HAP-1 (cell line): ENCODE measurements at regions not wholly inside any gene's neighbourhood (a gene's known extent, or its start where the extent isn't known, plus 50 kb on each side); places are given as distances from the start of the nearest gene placed in this dataset.

ENCODE experiments used
- DNase-seq, 2 experiments: peaks; one replicate each; pipeline ENCODE4 v3.0.0-alpha.2; 2016 to 2020; ENCODE audit warnings: low spot score in 2 of 2
- H3K27me3 ChIP-seq: fragments of 250-450 bp; sonication (Bioruptor Pico); 2 replicates; pipeline ENCODE4 v1.5.1; 2020; ENCODE audit warnings: low read depth, mild to moderate bottlenecking, moderate library complexity
- H3K36me3 ChIP-seq: fragments of 250-450 bp; sonication (Bioruptor Pico); replicated peaks from 2 replicates; pipeline ENCODE4 v1.5.1; 2020; ENCODE audit warnings: mild to moderate bottlenecking
- H3K4me1 ChIP-seq: fragments of 250-450 bp; sonication (Bioruptor Pico); 2 replicates; pipeline ENCODE4 v1.5.1; 2020; ENCODE audit warnings: mild to moderate bottlenecking
- H3K4me3 ChIP-seq: fragments of 250-450 bp; sonication (Bioruptor Pico); 2 replicates; pipeline ENCODE4 v1.5.1; 2020; ENCODE audit warnings: mild to moderate bottlenecking, moderate library complexity
- H3K9me3 ChIP-seq: fragments of 250-450 bp; sonication (Bioruptor Pico); 2 replicates; pipeline ENCODE4 v1.5.1; 2020; ENCODE audit warnings: mild to moderate bottlenecking, moderate library complexity
- in situ Hi-C: fragments of 300-500 bp; cut with MboI; formaldehyde crosslinking; loops from 3 replicates; pipeline ENCODE4 v1.14.3; 2020; ENCODE audit warnings: low sequenced_read_pairs, inconsistent platforms, mixed read lengths

DNA sequence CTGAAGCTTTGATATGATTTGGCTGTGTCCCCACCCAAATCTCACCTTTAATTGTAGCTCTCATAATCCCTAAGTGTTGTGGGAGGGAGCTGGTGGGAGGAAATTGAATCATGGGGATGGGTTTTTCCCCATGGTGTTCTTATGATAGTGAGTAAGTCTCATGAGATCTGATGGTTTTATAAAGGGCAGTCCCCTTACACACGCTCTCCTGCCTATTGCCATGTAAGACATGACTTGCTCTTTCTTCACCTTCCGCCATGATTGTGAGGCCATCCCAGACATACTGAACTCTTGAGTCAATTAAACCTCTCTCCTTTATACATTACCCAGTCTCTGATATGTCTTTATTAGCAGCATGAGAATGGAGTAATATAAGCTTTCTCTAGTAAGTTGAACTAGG lies 261.9 kb downstream of the HLX start:
- no peaks in the 10 kb centered on the region for H3K36me3 ChIP-seq
- no peak for DNase-seq
- no peaks in the 10 kb centered on the region for H3K4me1 ChIP-seq
- H3K27me3 ChIP-seq, result no peaks in the 10 kb centered on the region
- H3K9me3 ChIP-seq, result no peaks in the 10 kb centered on the region
- in situ Hi-C loops, result no loop called here
- no peak overlapping the region for H3K4me3 ChIP-seq

DNA sequence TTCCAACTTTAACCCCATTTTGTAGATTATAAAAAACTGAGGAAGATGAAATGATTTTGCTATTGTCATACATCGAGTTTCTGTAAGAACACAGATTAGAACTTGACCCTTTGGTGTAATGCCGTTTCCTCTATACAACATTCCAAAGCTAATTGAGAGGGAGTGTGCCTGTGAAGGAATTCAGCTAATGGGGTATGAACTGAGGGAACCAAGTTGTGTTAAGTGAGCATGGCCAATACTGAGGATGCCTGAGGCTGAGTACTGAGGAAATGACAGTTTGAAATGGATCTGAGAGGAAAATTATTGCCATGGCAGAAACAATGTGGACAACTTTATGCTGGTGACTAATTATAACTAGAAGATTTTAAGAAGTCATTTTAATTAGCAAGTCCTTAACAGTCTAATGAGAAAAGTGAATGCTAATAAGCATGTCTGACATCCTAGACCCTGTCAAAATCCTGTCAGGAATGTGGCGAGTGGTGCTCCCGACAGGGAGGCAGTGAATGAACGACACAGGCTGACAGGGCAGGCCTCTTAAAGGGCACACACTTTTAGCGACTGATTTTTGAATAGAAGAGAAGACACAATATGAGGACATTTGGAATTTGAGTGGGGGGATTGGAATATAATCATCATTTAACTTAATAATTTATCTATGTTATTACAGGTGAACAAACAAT lies 262.5 kb downstream of the HLX start:
- H3K27me3 ChIP-seq, result no peaks in the 10 kb centered on the region
- in situ Hi-C loops, result no loop called here
- H3K36me3 ChIP-seq, result no peaks in the 10 kb centered on the region
- no peak overlapping the region for H3K4me3 ChIP-seq
- H3K9me3 ChIP-seq, result no peaks in the 10 kb centered on the region
- DNase-seq, result no peak
- no peaks in the 10 kb centered on the region for H3K4me1 ChIP-seq

DNA sequence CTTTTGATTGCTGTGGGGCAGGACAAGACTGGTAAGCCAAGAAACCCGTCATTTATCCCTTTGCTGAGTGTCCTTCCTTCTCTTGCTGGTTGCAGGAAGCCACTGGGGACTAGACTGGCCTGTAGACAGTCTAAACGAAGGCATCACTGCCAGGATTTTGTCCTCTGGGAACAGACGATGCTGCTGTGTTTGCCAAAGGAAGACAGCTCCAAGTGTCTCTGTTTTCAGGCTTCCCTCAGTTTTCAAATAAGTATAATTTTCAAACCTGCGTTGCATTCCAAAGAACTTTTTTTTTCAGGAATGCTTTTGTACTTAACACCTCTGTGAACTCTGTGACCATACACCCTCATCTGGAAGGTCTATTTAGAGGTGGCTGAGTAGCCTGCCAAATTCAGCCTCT lies 269.4 kb downstream of the HLX start:
- in situ Hi-C loops, result no loop called here
- Histone ChIP-seq H3K9me3 (no peaks in the 10 kb centered on the region), H3K4me1 (no peaks in the 10 kb centered on the region), H3K36me3 (no peaks in the 10 kb centered on the region), H3K4me3 (no peak overlapping the region), H3K27me3 (no peaks in the 10 kb centered on the region)
- no peak for DNase-seq

DNA sequence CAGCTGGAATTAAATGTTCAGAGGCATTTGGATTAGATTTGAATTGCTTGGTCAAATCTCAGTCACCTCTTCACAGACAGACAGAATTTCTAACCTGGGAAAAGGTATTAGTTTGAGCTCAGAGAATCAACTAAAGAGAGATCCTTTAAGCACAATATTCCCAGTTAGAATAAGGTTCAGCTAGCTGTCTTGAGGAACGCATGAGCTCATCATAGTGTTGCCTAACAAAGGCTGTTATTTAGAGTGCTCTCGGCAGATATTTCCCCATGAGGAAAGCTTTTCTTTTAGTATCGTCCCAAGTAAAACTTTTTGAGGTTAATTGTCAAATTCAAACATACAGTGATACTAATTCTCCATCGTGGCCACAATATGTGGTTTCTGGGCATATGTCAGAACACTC lies 269.9 kb downstream of the HLX start:
- no peaks in the 10 kb centered on the region for H3K4me1 ChIP-seq
- no peak overlapping the region for H3K4me3 ChIP-seq
- no peaks in the 10 kb centered on the region for H3K27me3 ChIP-seq
- H3K9me3 ChIP-seq, result no peaks in the 10 kb centered on the region
- in situ Hi-C loops, result no loop called here
- H3K36me3 ChIP-seq, result no peaks in the 10 kb centered on the region
- no peak for DNase-seq

DNA sequence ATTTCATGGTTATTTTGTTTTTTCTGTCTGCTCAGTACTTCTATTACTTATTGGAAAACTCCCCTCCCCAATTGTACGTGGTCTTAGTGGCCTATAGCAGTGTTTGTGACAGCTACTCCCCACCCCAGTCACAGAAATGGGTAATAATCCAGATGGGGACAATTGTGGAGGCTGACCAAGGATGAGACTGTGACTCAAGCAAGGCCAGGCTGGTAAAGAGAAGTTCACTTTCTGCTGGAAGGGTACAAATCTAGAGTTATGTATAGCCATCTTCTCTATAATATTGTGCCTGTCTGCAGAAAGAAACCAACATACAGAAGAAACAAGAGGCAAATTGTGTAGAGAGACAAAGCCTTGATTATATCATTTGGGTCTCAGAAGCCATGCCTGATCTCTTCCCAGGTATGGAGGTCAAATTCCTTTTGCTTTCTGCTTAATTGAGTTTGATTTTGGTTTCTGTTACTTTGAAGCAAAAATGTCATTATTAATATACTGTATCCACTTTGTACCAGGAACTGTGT lies 270.4 kb downstream of the HLX start:
- in situ Hi-C loops, result no loop called here
- no peaks in the 10 kb centered on the region for H3K9me3 ChIP-seq
- DNase-seq, result no peak
- H3K36me3 ChIP-seq, result no peaks in the 10 kb centered on the region
- no peaks in the 10 kb centered on the region for H3K27me3 ChIP-seq
- H3K4me1 ChIP-seq, result no peaks in the 10 kb centered on the region
- H3K4me3 ChIP-seq, result no peak overlapping the region

DNA sequence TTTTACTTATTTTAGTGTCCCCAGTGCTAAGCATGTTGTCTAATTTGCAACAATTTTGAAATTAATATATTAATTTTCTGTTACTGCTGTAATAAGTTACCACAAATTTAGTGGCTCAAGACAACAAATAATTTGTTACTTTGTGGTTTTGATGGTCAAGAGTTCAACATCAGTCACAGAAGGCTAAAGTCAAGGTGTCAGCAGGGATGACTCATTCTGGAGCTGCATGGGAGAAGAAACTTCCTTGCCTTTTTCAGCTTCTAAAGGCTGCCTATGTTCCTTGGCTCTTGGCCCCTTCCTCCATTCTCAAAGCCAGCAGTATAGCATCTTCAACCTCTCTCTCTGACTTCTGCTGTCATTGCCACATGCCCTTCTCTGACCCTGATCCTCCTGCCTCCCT lies 271.8 kb downstream of the HLX start:
- H3K36me3 ChIP-seq, result no peaks in the 10 kb centered on the region
- H3K4me3 ChIP-seq, result no peak overlapping the region
- no peaks in the 10 kb centered on the region for H3K4me1 ChIP-seq
- H3K9me3 ChIP-seq, result no peaks in the 10 kb centered on the region
- in situ Hi-C loops, result no loop called here
- H3K27me3 ChIP-seq, result no peaks in the 10 kb centered on the region
- DNase-seq, result no peak

DNA sequence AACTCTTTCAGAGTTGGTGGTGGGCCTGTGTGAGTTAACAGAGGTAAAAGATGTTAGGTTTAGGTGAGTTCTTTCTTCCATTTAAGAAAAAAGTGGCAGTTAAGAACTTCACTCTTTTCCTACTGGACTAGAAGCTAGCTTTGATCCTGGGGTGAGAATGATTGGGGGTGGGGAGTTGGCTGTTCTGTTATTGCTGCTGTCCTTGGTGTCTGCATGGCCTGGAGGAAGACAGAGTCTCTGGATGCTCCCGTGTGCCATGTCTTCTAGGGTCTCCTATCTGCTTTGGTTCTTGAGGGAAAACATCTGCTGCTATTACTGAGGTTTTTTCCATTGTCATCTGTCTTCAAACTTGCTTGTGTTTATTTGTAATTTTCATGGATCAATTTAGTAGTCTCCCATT lies 275.7 kb downstream of the HLX start:
- no peaks in the 10 kb centered on the region for H3K36me3 ChIP-seq
- H3K4me3 ChIP-seq, result no peak overlapping the region
- no peaks in the 10 kb centered on the region for H3K9me3 ChIP-seq
- H3K4me1 ChIP-seq, result no peaks in the 10 kb centered on the region
- H3K27me3 ChIP-seq, result no peaks in the 10 kb centered on the region
- in situ Hi-C loops, result no loop called here
- DNase-seq, result no peak

DNA sequence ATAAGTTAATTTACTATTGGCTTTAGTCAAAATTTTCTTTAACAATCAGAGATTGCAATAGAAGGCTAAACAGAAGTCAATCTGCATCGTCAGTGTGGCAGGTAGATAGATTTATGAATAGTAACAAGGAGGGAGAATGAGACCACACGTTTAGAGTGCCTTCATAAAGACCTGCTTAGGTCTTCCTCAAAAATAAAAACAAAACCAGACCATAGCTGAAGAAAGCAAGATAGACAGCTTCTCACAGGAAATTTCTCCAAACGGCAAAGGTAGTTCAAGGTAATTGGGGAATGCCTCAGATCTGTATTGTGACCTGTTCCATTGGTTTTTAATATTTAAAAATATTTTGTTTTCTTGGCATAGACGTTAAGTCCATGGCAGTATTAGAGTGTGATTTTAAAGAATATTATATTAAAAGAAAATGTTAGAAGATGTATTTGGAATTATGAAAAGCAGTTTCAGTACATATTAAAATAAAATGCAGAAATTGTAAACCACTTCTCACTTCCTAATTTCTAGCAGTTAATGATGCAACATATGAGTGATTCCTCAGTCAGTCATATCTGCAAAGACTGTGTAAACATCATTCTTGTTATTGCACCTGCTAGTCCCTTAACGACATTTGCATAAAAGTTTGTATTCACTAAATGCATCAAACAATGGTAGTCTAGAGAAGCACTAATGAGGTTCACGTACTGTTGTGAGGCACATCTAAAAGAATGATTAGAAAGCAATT lies 278.0 kb downstream of the HLX start:
- no peak for DNase-seq
- Histone ChIP-seq H3K4me3 (no peak overlapping the region), H3K4me1 (no peaks in the 10 kb centered on the region)

DNA sequence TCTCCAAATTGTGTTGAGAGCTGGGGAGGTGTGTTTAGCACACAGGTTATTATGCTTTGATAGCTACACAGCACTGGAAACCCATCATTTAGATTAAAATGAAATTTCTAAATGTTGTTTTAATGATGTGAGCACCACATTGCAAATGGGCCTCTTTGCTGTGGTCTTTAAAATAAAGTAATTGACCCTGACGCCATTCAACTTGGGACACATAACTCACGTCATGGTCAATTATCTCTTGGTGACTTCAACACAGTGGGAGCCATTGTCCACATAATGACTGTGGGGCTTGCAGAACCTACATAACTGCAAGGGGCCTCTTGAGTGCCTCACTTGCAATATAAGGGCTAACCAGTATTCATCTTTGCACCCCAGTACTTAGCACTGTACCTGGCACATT lies 280.4 kb downstream of the HLX start:
- Histone ChIP-seq H3K27me3 (no peaks in the 10 kb centered on the region), H3K9me3 (no peaks in the 10 kb centered on the region), H3K4me3 (no peak overlapping the region), H3K36me3 (no peaks in the 10 kb centered on the region), H3K4me1 (no peaks in the 10 kb centered on the region)
- in situ Hi-C loops, result no loop called here
- DNase-seq, result no peak

More for the DNA sequence above, 278.0 kb downstream of the HLX start:
- no peaks in the 10 kb centered on the region for H3K9me3 ChIP-seq
- in situ Hi-C loops, result no loop called here
- no peaks in the 10 kb centered on the region for H3K27me3 ChIP-seq
- no peaks in the 10 kb centered on the region for H3K36me3 ChIP-seq

DNA sequence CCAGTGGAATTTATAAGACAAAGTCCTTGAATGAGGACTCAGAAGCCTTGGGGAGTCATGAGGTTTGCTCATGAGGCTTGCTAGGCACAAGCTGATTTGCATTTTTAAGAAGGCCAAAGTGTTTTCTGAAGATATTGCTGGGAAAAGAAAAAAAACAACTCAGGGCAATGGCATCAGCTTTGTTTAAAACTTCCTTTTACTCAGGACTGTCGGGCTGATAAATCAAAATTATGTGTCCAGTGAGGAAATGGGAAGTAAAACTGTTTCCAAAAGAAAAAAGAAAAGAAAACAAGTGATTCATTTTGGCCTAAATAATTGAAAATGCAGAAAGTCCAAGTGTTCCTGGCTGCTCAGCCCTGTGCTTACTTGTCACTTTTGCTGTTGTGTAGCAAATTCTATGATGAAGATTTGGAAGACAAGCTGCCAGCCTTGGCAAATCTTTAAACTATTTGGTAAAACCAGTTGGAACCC lies 282.4 kb downstream of the HLX start:
- in situ Hi-C loops, result no loop called here
- H3K36me3 ChIP-seq, result no peaks in the 10 kb centered on the region
- H3K9me3 ChIP-seq, result no peaks in the 10 kb centered on the region
- no peak for DNase-seq
- H3K27me3 ChIP-seq, result no peaks in the 10 kb centered on the region
- no peaks in the 10 kb centered on the region for H3K4me1 ChIP-seq
- H3K4me3 ChIP-seq, result no peak overlapping the region

DNA sequence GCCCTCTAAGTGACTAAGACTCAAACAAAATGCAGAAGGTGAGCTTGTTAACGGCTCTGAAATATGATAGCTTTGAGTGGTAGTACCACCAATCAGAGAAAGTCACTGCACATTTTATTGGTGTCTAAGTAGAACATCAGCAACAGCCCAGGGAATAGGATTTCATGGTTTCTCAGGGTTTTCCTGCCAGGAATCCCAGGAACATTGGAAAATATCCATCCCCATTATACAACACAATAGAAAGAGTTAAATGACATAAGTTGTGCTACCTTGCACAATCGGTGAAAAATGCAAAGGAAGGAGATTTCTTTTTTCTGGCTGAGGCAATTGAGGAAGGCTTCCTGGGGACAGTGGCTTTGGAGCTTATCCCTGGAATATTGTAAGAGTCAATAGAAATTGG lies 283.1 kb downstream of the HLX start:
- H3K4me3 ChIP-seq, result no peak overlapping the region
- no peak for DNase-seq
- no peaks in the 10 kb centered on the region for H3K36me3 ChIP-seq
- no peaks in the 10 kb centered on the region for H3K9me3 ChIP-seq
- no peaks in the 10 kb centered on the region for H3K27me3 ChIP-seq
- in situ Hi-C loops, result no loop called here
- no peaks in the 10 kb centered on the region for H3K4me1 ChIP-seq

DNA sequence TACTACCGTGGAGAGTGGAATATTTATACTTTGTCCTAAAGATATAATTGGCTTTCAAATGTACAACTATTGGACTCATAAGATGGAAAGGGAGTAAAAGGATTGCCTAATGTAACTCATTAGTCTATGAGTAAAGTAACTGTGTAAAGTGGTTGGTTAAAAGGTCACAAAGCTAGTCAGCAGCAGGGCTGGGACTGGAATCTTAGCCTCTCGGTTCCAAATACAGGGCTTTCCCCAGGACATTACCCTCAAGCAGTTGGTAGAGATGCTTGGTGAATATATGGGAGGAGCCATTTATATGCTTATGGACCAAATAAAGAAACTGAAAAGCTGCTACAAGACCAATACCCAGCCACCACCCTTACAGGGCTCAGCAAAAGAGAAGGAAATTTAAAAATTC lies 283.7 kb downstream of the HLX start:
- Histone ChIP-seq H3K27me3 (no peaks in the 10 kb centered on the region), H3K4me1 (no peaks in the 10 kb centered on the region), H3K36me3 (no peaks in the 10 kb centered on the region), H3K4me3 (no peak overlapping the region), H3K9me3 (no peaks in the 10 kb centered on the region)
- in situ Hi-C loops, result no loop called here
- no peak for DNase-seq

DNA sequence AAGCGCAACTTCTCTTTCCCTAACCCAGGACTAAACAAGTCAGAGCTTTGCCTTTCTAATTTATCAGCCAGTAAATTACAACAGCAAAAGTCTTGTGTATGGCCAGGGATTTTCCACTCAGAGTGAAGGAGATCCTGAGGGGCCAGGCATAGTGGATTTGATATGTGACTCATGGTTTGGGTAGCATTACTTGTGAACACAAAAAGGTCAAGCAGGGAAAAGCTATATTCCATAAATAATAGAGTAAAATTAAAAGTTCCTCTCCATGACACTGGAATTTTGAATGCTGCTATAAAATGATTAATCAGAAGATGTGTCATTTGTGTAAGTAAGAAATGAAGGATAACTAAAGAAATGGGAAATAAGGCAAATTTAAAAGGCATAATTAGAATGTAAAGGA lies 284.8 kb downstream of the HLX start:
- Histone ChIP-seq H3K4me1 (peaks cover under 1% of the 10 kb centered on the region; the same call in 1 of the 2 replicates), H3K36me3 (no peaks in the 10 kb centered on the region), H3K27me3 (no peaks in the 10 kb centered on the region), H3K4me3 (no peak overlapping the region), H3K9me3 (no peaks in the 10 kb centered on the region)
- no peak for DNase-seq
- in situ Hi-C loops, result no loop called here

DNA sequence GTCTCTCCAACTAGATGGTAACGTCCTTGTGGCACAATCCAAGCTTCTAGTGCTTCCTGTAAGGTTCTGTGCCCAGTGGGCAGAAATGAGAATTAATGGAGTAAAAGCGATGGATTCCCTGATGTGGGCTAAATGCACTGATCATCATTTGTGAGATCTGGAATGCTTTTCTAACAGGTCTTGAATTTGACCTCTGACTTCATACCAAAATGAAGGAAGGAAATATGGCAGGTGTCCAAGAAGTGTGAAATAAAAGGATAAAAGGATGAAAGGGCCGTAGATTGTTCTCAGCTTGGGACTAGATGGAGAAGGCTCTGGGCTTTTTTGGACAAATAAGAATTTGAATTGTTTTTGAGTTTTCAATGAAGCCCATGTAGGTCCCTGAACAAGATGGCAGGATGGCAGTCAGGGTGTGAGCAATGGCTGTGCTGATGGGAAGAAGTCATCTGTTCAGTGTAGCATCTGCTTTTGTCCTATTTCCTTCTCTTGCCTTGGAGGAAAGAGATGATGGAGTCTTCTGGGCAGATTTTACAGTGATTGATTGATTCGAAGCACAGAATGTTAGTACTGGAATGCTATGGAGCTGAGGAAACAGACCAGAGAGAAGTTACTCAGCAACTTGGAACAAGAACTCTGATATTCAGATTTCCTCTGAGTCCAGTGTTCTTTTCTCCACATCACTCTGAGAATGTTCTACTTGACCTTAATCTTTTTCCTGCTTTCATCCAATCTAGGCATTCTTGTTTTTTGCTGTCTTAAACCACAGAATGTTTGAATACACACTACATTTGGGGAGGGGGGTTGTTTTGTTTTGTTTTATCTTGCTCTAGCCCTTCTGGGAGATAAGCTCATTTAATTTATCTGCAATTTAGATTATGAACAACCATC lies 286.0 kb downstream of the HLX start:
- in situ Hi-C loops, result no loop called here
- Histone ChIP-seq H3K9me3 (no peaks in the 10 kb centered on the region), H3K27me3 (no peaks in the 10 kb centered on the region), H3K36me3 (no peaks in the 10 kb centered on the region), H3K4me3 (no peak overlapping the region), H3K4me1 (peaks cover 6% of the 10 kb centered on the region; the same call in 1 of the 2 replicates)
- no peak for DNase-seq
